T-cell (primary cell): ENCODE measurements at regions not wholly inside any gene's neighbourhood (a gene's known extent, or its start where the extent isn't known, plus 50 kb on each side); places are given as distances from the start of the nearest gene placed in this dataset.

ENCODE experiments used
- ATAC-seq, 4 experiments: fragments of 200-7000 bp in 3 of 4; fragments of 150-1000 bp in 1 of 4; cut with Tn5 transposase; replicated peaks in 1 of 4; 1 replicate in 3 of 4; 2 replicates in 1 of 4; pipeline ENCODE4 v1.10.0; 2021; ENCODE audit warnings: moderate library complexity in 3 of 4, mild to moderate bottlenecking in 2 of 4, moderate number of reproducible peaks in 1 of 4
- CTCF ChIA-PET, 2 donors: fragments of 300-600 bp; sonication (Branson Sonifier 250); formaldehyde crosslinking; loops; one replicate each; lab custom pipeline; 2022; ENCODE audit warnings: antibody characterized with exemption in 2 of 2; lab: Charles Lee
- POLR2A ChIA-PET, 2 donors: fragments of 300-600 bp; sonication (Branson Sonifier 250); formaldehyde crosslinking; loops; one replicate each; lab custom pipeline; 2022; ENCODE audit warnings: antibody characterized with exemption in 2 of 2; lab: Charles Lee
- DNase-seq, 35 experiments: peaks; one replicate each; pipeline versions ENCODE4 v3.0.0 to v3.0.0-alpha.2; 2013 to 2023
- H3K27ac ChIP-seq: one replicate; pipeline ENCODE4 v1.5.1; 2013; ENCODE audit warnings: low read length
- H3K27me3 ChIP-seq, 2 experiments: replicated peaks in 1 of 2; 1 replicate in 1 of 2; 2 replicates in 1 of 2; pipeline versions ENCODE4 v1.6.1 to v1.7.0; 2013; ENCODE audit warnings: low read length in 1 of 2, mixed read lengths in 1 of 2; ENCODE audit not compliant: control insufficient read depth in 2 of 2, insufficient read depth in 2 of 2; ENCODE audit errors: extremely low read depth in 1 of 2
- H3K36me3 ChIP-seq, 2 donors: 1 replicate in 1 of 2; 2 replicates in 1 of 2; pipeline versions ENCODE4 v1.6.1 to v1.7.0; 2013; ENCODE audit warnings: low read length in 1 of 2; ENCODE audit not compliant: control insufficient read depth in 2 of 2, insufficient read depth in 1 of 2; ENCODE audit errors: extremely low read depth in 1 of 2
- H3K4me1 ChIP-seq, 2 experiments: 1 replicate in 1 of 2; 2 replicates in 1 of 2; pipeline versions ENCODE4 v1.6.1 to v1.7.0; 2013; ENCODE audit warnings: low read length in 2 of 2, mixed read lengths in 1 of 2; ENCODE audit not compliant: insufficient read depth in 2 of 2, control insufficient read depth in 1 of 2; ENCODE audit errors: extremely low read depth in 1 of 2
- H3K4me3 ChIP-seq, 2 donors: 1 replicate in 1 of 2; 2 replicates in 1 of 2; pipeline versions ENCODE4 v1.5.1 to v1.7.0; 2013; ENCODE audit warnings: mild to moderate bottlenecking in 2 of 2, low read length in 1 of 2, moderate library complexity in 1 of 2; ENCODE audit not compliant: control insufficient read depth in 1 of 2; ENCODE audit errors: extremely low read depth in 1 of 2
- H3K9me3 ChIP-seq: 2 replicates; pipeline ENCODE4 v1.7.0; 2013
- H3K27ac Mint-ChIP-seq, 2 donors: one replicate each; pipeline ENCODE4 v1.8.0; 2020 to 2021; ENCODE audit warnings: mild to moderate bottlenecking in 2 of 2, mixed read lengths in 2 of 2
- H3K27me3 Mint-ChIP-seq, 2 donors: one replicate each; pipeline ENCODE4 v1.8.0; 2021 to 2022; ENCODE audit warnings: mixed read lengths in 2 of 2
- H3K36me3 Mint-ChIP-seq: one replicate; pipeline ENCODE4 v1.8.0; 2021; ENCODE audit warnings: mixed read lengths
- H3K4me1 Mint-ChIP-seq, 3 donors: one replicate each; pipeline ENCODE4 v1.8.0; 2020 to 2022; ENCODE audit warnings: mixed read lengths in 3 of 3, mild to moderate bottlenecking in 1 of 3
- H3K4me3 Mint-ChIP-seq, 3 donors: one replicate each; pipeline ENCODE4 v1.8.0; 2020 to 2022; ENCODE audit warnings: mild to moderate bottlenecking in 3 of 3, mixed read lengths in 3 of 3, moderate library complexity in 3 of 3
- H3K9me3 Mint-ChIP-seq, 3 donors: one replicate each; pipeline ENCODE4 v1.8.0; 2020 to 2022; ENCODE audit warnings: mixed read lengths in 3 of 3
- WGBS: methylation state at CpG from one replicate; pipeline ENCODE4 v1.1.5; 2013; ENCODE audit warnings: missing lambda C conversion rate; ENCODE audit not compliant: insufficient coverage; 5-methylcytosine and 5-hydroxymethylcytosine counted together

DNA sequence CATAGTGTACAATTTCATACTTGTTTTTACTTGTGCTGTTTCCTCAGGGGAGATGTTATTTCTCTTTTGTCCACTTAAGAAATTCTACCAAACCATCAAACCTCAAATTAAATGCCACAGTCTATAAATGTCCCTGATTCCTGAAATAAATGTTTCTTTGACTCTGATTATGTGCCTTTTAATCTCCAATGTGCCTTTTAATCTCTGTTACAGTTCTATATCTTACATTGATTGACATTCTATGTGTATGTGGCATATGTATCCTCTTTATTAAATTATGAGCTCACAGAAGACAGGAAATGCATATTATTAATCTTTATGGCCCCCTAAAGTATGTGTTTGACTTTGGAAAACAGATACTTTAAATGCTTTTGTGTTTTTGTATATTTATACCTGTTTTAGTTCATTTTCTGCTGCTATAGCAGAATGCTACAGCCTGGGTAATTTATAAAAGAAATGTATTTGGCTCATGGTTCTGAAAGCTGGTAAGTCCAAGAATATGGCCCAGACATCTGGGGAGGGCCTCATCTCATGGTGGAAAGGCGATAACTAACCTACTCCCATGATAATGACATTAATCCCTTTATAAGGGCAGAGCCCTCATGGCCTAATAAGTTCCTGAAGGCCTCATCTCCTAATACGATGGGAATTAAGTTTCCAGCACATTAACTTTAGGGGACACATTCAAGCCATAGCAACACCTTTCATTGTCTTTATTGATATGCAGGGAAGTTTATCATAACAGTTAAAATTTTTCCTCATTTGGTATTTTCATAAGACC, 403.9 kb downstream of the LIG4 start:
- CTCF ChIA-PET: no interaction called here
- Histone ChIP-seq H3K4me1 (no peaks in the 10 kb centered on the region), H3K27ac (no peak overlapping the region), H3K9me3 (no peaks in the 10 kb centered on the region), H3K4me3 (no peak overlapping the region), H3K36me3 (no peaks in the 10 kb centered on the region), H3K27me3 (no peaks in the 10 kb centered on the region)
- H3K4me3 Mint-ChIP-seq: no peak overlapping the region
- WGBS: 50% methylated on average over 1 of the region's 2 CpGs
- no peaks in the 10 kb centered on the region for H3K27me3 Mint-ChIP-seq
- no peak for ATAC-seq
- H3K9me3 Mint-ChIP-seq: no peaks in the 10 kb centered on the region
- no peak for DNase-seq
- no peaks in the 10 kb centered on the region for H3K4me1 Mint-ChIP-seq
- no peaks in the 10 kb centered on the region for H3K36me3 Mint-ChIP-seq
- H3K27ac Mint-ChIP-seq: no peak overlapping the region
- POLR2A ChIA-PET: no interaction called here

GRCh38 chr13:107809125-107809524, 406.2 kb downstream of the LIG4 start:
- Mint-ChIP-seq H3K36me3 (no peaks in the 10 kb centered on the region), H3K4me1 (no peaks in the 10 kb centered on the region), H3K27me3 (no peaks in the 10 kb centered on the region), H3K4me3 (no peak overlapping the region), H3K9me3 (peaks cover 0 to 4% (median 0%) of the 10 kb centered on the region in 3 donors), H3K27ac (no peak overlapping the region)
- no peaks in the 10 kb centered on the region for H3K4me1 ChIP-seq
- ChIA-PET CTCF (no interaction called here), POLR2A (no interaction called here)
- H3K4me3 ChIP-seq: no peak overlapping the region
- DNase-seq: no peak
- H3K9me3 ChIP-seq: no peaks in the 10 kb centered on the region
- H3K27me3 ChIP-seq: no peaks in the 10 kb centered on the region
- ATAC-seq: no peak
- 88% methylated on average over 3 of the region's 3 CpGs for WGBS
- H3K27ac ChIP-seq: no peak overlapping the region
- no peaks in the 10 kb centered on the region for H3K36me3 ChIP-seq

DNA sequence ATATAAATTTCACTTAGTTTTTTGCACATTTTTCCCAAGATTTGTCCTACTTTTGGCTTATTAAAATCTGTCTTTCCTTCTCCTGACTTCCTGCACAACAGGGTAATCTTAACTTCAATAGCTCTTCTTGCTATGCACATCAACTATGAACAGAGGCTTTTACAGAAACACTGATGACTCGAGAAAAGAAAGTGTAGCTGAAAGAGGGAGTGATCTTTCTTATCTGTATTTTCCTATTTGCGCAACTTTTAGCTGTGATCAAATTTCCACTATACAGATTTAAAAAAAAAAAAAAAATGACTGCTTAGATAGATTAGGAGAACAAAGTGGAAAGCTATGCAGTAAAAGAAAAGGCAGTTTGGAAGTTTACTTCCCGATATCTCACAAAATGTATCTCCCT, 406.9 kb downstream of the LIG4 start:
- Histone ChIP-seq H3K27ac (no peak overlapping the region), H3K27me3 (no peaks in the 10 kb centered on the region), H3K36me3 (no peaks in the 10 kb centered on the region), H3K9me3 (no peaks in the 10 kb centered on the region), H3K4me3 (no peak overlapping the region), H3K4me1 (no peaks in the 10 kb centered on the region)
- no CpG with 5 or more reads among the region's 3 CpGs for WGBS
- no peaks in the 10 kb centered on the region for H3K36me3 Mint-ChIP-seq
- no peaks in the 10 kb centered on the region for H3K4me1 Mint-ChIP-seq
- H3K27ac Mint-ChIP-seq: no peak overlapping the region
- POLR2A ChIA-PET: no interaction called here
- DNase-seq: no peak
- no peaks in the 10 kb centered on the region for H3K27me3 Mint-ChIP-seq
- H3K4me3 Mint-ChIP-seq: no peak overlapping the region
- H3K9me3 Mint-ChIP-seq: peaks cover 0 to 8% (median 0%) of the 10 kb centered on the region in 3 donors
- no peak for ATAC-seq
- CTCF ChIA-PET: no interaction called here

DNA sequence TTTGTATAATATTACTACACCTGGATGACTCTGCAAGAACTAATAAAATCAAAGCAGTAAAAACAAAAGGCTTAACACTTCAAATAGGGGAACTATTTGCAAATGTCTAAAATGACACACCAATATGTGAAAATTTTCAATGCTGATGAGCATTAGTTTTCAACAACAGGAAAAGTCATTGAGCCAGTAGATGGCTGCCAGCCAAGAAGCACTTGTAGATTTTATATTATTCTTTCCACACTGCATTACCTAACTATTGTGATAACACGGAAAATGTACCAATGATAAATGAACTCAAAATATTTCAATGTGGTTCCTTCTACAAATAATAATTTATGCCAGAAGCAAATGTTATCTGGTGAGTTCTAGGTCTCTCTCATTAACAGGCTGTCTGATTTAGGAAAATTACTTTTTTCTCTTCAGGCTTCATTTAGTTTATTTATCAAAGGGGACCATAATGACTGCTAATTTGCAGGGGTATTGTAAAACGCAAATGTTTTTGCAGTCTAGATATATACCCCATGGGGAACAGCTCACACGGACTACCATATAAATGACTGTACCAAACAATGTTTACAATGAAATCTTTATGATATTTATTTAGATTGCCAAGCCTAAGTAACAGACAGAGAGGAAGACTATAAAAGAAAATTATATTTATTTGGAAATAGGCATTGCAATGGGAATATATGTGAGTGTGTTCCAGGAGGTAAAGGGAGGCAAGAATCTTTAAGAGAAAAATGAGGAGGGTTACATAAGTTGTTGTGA, 407.8 kb downstream of the LIG4 start:
- Histone ChIP-seq H3K4me3 (no peak overlapping the region), H3K27ac (no peak overlapping the region), H3K9me3 (no peaks in the 10 kb centered on the region), H3K36me3 (no peaks in the 10 kb centered on the region), H3K4me1 (no peaks in the 10 kb centered on the region), H3K27me3 (no peaks in the 10 kb centered on the region)
- ChIA-PET POLR2A (no interaction called here), CTCF (no interaction called here)
- no CpG with 5 or more reads among the region's 3 CpGs for WGBS
- Mint-ChIP-seq H3K4me3 (no peak overlapping the region), H3K36me3 (no peaks in the 10 kb centered on the region), H3K27ac (no peak overlapping the region), H3K27me3 (no peaks in the 10 kb centered on the region), H3K9me3 (peaks cover 0 to 8% (median 0%) of the 10 kb centered on the region in 3 donors), H3K4me1 (no peaks in the 10 kb centered on the region)
- ATAC-seq: no peak
- DNase-seq: no peak

- DNase-seq (no peak), ATAC-seq (no peak)
- H3K9me3 ChIP-seq: no peaks in the 10 kb centered on the region
- no peaks in the 10 kb centered on the region for H3K36me3 ChIP-seq
- H3K4me1 ChIP-seq: no peaks in the 10 kb centered on the region
- no peak overlapping the region for H3K4me3 ChIP-seq
- Mint-ChIP-seq H3K4me3 (no peak overlapping the region), H3K4me1 (no peaks in the 10 kb centered on the region), H3K9me3 (peaks cover 0 to 8% (median 0%) of the 10 kb centered on the region in 3 donors), H3K27me3 (no peaks in the 10 kb centered on the region), H3K27ac (no peak overlapping the region), H3K36me3 (no peaks in the 10 kb centered on the region)
- ChIA-PET CTCF (no interaction called here), POLR2A (no interaction called here)
- WGBS: 50% methylated on average over 1 of the region's 2 CpGs
- no peaks in the 10 kb centered on the region for H3K27me3 ChIP-seq
- H3K27ac ChIP-seq: no peak overlapping the region
Measured at GRCh38 chr13:107806726-107807125, 408.6 kb downstream of the LIG4 start.

- no peaks in the 10 kb centered on the region for H3K4me1 Mint-ChIP-seq
- H3K27me3 ChIP-seq: no peaks in the 10 kb centered on the region
- H3K36me3 Mint-ChIP-seq: no peaks in the 10 kb centered on the region
- H3K4me3 ChIP-seq: no peak overlapping the region
- H3K9me3 ChIP-seq: no peaks in the 10 kb centered on the region
- H3K27me3 Mint-ChIP-seq: no peaks in the 10 kb centered on the region
- DNase-seq: no peak
- H3K27ac Mint-ChIP-seq: no peak overlapping the region
- WGBS: 72% methylated on average over 4 of the region's 7 CpGs
- POLR2A ChIA-PET: no interaction called here
- H3K9me3 Mint-ChIP-seq: peaks cover 0 to 8% (median 0%) of the 10 kb centered on the region in 3 donors
- no peak overlapping the region for H3K27ac ChIP-seq
- no peaks in the 10 kb centered on the region for H3K36me3 ChIP-seq
- no peak overlapping the region for H3K4me3 Mint-ChIP-seq
- no peak for ATAC-seq
- H3K4me1 ChIP-seq: no peaks in the 10 kb centered on the region
- CTCF ChIA-PET: no interaction called here
Measured at GRCh38 chr13:107803822-107804495, 411.4 kb downstream of the LIG4 start.
